ENCODE measurements at regions not wholly inside any gene's neighbourhood (a gene's known extent, or its start where the extent isn't known, plus 50 kb on each side); places are given as distances from the start of the nearest gene placed in this dataset.
"Not testable (repeated sequence)": the region's sequence is repeated elsewhere in the genome, so short reads cannot be mapped to it uniquely, and the experiment has no call there.

DNA sequence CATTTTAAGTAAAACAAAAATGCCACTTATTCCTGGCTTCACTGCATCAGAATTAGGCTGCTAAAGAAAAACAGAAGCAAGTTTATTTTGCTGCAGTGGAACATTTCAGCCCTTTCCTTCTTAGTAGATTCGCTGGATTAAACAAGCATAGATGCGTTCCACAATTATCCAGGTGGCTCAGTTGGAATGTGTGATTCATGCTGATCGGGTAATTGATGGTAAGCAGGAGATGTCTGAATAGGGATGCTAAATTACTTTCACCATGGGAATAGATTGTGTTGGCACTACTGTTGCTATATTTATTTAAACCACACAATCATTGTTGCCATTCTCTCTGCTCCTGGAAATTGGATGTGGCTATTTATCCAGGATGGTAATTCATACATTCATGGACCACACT lies 440.1 kb upstream of the DDI1 start:
- no peak for TF ChIP-seq POLR2A (IDR thresholded peaks at IDR 0.05; ENCODE audit: low read depth, low read length)
- DNase-seq (ENCODE audit: insufficient read length, low spot score), result no peak
- FAIRE-seq, result no peak

DNA sequence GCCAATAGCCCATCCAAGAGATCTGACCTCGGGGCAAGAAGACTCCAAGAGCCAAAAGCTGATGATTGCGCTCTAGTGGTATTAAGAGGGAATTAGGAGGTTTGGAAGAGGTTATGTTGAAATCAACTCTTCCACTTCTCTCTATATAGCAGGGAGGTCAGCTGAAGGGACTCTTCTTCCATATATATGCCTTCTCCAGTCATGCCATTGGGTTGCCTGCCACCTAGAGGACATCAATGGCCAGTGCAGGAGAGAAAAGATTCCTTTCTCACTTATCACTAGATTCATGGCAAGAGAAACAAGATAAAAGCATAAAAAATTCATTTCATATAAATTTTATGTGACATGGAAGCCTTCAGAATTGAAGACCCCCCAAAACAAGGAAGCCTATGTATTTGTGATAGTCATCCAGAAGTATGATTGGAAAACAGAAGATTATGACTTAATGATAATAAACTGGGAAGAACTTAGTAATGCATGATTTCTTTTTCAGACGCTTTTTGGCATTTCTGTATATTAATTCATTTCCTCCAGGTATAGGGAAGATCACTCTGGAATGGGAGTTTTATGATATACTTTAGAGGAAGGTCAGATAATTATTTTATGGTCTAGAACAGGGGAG lies 435.1 kb upstream of the DDI1 start:
- peak; percentile 9 for DNase-seq (ENCODE audit: insufficient read length, low spot score)
- no peak for TF ChIP-seq POLR2A (IDR thresholded peaks at IDR 0.05; ENCODE audit: low read depth, low read length)
- peak; percentile 23 for FAIRE-seq

DNA sequence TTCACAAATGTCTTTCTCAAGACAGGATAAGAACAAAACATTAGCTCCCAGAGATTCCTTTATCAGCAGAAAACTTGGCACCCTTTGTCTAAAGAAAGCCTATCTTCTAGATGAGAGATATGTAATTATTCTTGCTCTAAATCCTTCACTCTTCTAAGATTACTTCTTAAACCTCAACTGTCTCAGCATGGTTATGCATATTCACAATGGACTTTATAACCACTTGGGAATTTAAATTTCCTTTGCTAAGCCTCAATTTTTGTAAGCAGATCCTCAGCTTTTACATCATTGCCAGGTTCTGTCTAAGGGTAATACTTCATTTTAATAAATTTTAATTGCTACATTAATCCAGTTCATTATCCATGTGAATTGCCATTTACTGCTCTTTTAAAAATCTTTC lies 433.6 kb upstream of the DDI1 start:
- FAIRE-seq (no peak), DNase-seq (ENCODE audit: insufficient read length, low spot score) (no peak)
- TF ChIP-seq POLR2A (IDR thresholded peaks at IDR 0.05; ENCODE audit: low read depth, low read length), result no peak

DNA sequence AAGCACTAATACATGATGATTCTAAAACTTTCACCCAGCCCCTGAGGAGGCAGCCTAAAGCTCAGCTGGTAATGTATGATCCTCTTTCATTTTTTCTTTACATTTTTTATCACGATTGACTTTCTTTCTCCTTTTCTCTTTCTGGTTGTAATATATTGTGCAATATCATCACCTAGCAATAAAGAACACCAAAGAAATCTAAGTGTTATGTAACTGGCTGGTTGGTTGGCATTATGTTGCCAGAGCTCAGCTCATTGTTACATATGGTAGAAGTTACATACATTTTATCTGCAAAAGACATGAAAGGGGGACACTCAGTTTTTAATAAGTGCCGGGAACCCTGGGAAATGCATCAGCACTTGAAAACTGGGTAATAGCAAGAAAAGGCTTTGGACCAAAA lies 432.1 kb upstream of the DDI1 start:
- DNase-seq (ENCODE audit: insufficient read length, low spot score), result no peak
- no peak for FAIRE-seq
- TF ChIP-seq POLR2A (IDR thresholded peaks at IDR 0.05; ENCODE audit: low read depth, low read length), result no peak

DNA sequence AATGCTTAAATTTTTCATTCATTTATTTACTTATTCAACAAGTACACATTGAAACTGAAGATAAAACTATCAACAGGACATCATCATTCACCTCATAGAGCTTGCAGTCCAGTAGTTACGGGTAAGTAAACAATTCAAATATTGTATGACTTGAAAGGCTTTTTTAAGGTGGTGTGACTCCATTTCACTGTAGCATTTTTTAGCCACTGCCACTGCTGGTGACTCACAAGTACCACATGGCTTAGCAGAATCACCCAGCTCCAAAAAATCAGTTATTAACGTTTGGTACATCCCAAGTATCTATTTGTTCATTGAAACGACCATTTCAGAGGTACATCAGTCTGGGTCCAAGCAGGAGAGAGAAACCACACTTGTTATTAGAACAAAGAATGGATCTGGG lies 427.9 kb upstream of the DDI1 start:
- DNase-seq (ENCODE audit: insufficient read length, low spot score) (no peak), FAIRE-seq (peak; percentile 84)
- no peak for TF ChIP-seq POLR2A (IDR thresholded peaks at IDR 0.05; ENCODE audit: low read depth, low read length)

DNA sequence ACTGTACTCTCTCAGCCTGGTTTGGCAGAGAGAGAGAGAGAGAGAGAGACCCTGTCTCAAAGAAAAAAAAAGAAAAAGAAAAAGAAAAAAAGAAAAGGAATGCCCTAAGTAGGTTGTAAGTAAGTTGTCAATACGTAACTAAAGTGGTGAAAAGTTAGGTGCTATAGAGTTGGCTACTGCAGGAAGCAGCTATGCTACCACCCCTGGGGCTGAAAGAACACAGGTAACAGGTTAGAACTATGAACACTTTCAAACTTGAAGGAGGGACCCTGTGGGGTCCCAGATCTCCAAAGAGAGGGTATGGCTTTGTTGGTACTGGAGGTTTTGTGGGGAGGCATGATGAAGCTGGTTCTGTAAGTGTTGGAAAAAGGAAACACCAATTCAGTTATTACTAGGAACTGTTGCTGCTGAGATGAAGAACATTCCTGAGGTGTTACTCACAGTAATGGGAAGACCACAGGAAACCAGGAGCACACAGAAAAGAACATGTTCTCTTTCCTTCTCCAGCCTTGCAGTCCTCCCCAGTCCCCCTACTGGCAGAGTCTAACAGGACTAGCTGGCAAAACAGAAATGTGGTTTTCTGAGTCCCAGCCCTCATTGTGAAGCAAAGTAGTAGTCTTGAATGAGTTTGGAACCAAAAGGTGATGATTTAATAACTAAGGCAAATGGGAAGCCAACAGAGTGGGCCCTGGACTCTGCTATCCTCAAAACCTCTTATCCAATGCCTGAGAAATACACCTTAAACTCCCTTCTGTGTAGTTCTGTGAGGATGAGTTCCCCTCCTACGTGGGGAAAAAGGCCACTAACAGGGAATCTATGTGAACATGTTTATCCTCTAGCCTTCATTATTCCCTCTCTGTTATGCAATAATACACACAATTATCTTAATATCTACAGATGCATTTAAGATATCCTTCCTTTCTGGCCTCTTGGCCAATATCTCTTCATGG lies 427.0 kb upstream of the DDI1 start:
- DNase-seq (ENCODE audit: insufficient read length, low spot score) (peak; percentile 34), FAIRE-seq (peak; percentile 97)
- TF ChIP-seq POLR2A (IDR thresholded peaks at IDR 0.05; ENCODE audit: low read depth, low read length), result no peak

DNA sequence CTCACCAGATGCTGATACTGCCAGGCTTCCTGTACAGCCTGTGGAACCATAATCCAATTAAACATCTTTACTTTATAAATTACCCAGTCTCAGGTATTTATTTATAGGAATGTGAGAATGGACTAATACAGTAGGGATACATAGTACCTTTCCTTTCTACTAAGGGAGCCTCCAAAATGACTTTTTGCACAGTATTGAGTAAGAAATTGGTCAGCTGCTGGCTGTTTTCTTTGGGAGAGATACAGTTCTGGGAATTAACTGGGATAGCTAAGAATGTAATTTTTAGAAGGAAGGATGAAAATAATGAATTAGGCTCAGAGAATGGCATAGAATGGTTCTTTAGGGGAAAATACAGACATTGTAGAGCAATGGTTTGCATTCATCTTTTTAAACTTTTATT lies 426.0 kb upstream of the DDI1 start:
- no peak for FAIRE-seq
- no peak for DNase-seq (ENCODE audit: insufficient read length, low spot score)

DNA sequence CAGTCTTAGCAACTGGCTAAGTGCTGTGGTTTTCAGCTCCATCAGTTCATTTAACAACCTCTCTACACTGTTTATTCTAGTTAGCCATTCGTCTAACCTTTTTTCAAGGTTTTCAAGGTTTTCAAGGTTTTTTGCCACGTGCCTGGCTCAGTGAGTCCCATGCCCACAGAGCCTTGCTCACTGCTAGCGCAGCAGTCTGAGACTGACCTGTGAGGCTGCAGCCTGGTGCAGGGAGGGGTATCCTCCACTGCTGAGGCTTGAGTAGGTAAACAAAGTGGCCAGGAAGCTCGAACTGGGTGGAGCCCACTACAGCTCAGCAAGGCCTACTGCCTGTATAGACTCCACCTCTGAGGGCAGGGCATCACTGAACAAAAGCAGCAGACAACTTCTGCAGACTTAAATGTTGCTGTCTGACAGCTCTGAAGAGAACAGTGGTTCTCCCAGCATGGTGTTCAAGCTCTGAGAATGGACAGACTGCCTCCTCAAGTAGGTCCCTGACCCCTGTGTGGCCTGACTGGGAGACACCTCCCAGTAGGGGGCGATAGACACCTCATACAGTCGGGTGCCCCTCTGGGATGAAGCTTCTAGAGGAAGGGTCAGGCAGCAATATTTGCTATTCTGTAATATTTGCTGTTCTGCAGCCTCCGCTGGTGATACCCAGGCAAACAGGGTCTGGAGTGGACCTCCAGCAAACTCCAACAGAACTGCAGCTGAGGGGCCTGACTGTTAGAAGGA lies 424.7 kb upstream of the DDI1 start:
- not testable (repeated sequence) for DNase-seq (ENCODE audit: insufficient read length, low spot score); FAIRE-seq

More for the DNA sequence above, 426.0 kb upstream of the DDI1 start:
- no peak for TF ChIP-seq POLR2A (IDR thresholded peaks at IDR 0.05; ENCODE audit: low read depth, low read length)

DNA sequence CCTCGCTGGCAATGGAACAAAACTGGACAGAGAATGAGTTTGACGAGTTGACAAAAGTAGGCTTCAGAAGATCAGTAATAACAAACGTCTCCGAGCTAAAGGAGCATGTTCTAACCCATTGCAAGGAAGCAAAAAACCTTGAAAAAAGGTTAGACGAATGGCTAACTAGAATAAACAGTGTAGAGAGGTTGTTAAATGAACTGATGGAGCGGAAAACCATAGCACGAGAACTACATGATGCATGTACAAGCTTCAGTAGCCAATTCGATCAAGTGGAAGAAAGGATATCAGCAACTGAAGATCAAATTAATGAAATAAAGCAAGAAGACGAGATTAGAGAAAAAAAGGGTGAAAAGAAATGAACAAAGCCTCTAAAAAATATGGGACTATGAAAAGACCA lies 424.0 kb upstream of the DDI1 start:
- FAIRE-seq; DNase-seq (ENCODE audit: insufficient read length, low spot score): not testable (repeated sequence)

DNA sequence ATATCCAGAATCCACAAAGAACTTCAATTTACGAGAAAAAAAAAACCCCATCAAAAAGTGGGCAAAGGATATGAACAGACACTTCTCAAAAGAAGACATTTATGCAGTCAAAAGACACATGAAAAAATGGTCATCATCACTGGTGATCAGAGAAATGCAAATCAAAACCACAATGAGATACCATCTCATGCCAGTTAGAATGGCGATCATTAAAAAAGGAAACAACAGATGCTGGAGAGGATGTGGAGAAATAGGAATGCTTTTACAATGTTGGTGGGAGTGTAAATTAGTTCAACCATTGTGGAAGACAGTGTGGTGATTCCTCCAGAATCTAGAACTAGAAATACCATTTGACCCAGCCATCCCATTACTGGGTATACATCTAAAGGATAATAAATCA lies 419.9 kb upstream of the DDI1 start:
- FAIRE-seq; DNase-seq (ENCODE audit: insufficient read length, low spot score): not testable (repeated sequence)

DNA sequence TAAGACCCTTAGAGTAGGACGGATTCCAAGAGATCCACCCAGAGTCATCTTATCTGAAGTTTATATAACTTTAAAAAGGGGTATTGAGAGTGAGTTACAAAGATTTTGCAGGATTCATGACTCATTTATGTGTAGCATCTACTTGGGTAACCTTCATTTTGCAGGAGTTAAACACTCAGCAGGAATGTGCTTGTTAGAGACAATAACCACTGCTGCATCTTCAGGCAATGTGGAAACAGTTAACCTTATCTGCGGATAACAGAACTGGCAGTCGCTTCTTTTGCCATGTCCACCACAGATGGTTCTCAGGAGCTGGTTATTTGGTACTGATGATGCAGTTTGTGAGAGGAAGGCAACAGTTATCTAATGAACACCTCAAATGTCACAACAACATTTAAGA lies 417.9 kb upstream of the DDI1 start:
- no peak for TF ChIP-seq POLR2A (IDR thresholded peaks at IDR 0.05; ENCODE audit: low read depth, low read length)
- no peak for FAIRE-seq
- no peak for DNase-seq (ENCODE audit: insufficient read length, low spot score)

DNA sequence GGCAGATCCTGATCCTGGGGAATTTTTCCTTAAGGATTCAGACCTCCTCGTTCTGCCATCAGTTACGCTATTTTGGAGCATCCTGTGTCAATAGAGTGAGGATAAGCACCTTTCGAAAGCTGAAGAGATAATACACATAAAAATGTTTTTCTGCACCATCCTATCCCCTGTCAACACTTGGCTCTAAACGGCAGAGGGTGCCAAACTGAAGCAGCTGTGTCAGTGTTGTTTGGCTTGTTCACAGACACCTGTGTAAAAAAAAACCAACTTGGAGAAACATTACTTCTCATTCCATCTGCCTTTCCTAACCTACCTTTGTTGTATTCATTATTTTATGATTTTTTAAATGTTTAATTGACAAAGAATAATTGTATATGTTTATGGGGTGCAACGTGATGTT lies 417.0 kb upstream of the DDI1 start:
- no peak for DNase-seq (ENCODE audit: insufficient read length, low spot score)
- no peak for FAIRE-seq
- no peak for TF ChIP-seq POLR2A (IDR thresholded peaks at IDR 0.05; ENCODE audit: low read depth, low read length)

DNA sequence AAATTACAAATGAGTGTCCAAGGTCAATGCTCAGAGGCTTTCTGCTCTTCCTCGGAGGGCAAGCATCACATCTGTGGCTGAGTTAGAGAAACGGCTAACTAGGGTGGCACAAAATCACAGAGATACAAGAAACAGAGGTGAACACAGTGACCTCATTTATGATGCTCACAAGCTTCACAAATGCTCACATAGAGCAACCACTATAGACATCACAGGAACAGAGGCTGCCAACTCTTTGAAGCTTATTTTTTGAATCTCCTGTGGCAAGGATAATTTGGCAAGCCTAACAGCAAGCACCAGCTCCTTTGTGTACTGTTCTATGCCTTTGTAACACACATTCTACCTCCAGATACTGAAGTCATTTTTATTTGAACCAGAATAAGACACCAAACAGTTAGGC lies 416.5 kb upstream of the DDI1 start:
- no peak for DNase-seq (ENCODE audit: insufficient read length, low spot score)
- TF ChIP-seq POLR2A (IDR thresholded peaks at IDR 0.05; ENCODE audit: low read depth, low read length), result no peak
- FAIRE-seq, result no peak

DNA sequence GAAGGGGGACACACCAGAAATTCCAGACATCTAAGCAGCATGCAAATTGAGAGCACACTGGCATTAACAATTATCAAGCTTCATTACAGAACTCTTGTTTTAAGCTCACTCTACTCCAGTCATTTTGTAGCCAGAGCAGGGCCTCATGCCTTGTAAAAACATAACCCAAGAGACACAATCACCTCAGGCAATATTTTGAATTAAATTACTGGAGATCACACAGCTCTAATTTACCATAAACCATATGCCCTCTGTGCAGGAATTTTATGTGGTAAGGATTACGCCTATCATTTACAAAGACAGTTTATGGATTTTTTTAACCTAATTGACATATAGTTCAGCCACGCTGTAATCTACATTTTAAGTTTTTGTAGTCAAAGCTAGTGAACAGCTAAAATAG lies 414.1 kb upstream of the DDI1 start:
- FAIRE-seq (no peak), DNase-seq (ENCODE audit: insufficient read length, low spot score) (no peak)
- TF ChIP-seq POLR2A (IDR thresholded peaks at IDR 0.05; ENCODE audit: low read depth, low read length), result no peak
